IMR-90 (cell line): ENCODE measurements at regions not wholly inside any gene's neighbourhood (a gene's known extent, or its start where the extent isn't known, plus 50 kb on each side); places are given as distances from the start of the nearest gene placed in this dataset.

Source experiments
- MAFK ChIP-seq: IDR thresholded peaks from 2 replicates; pipeline ENCODE4 v1.6.1; 2012; ENCODE audit warnings: low read depth, low read length, improper control_type of control experiment
- MAZ ChIP-seq: IDR thresholded peaks from 2 replicates; pipeline ENCODE4 v1.6.1; 2012; ENCODE audit warnings: low read depth, mild to moderate bottlenecking, low read length, improper control_type of control experiment, moderate library complexity, borderline replicate concordance
- MXI1 ChIP-seq: IDR thresholded peaks from 2 replicates; pipeline ENCODE4 v1.6.1; 2012; ENCODE audit warnings: low read depth, mild to moderate bottlenecking, low read length, moderate library complexity, borderline replicate concordance
- NFE2L2 ChIP-seq: fragments of 150-350 bp; IDR thresholded peaks from 2 replicates; pipeline ENCODE4 v1.6.1; 2016; ENCODE audit warnings: low read depth, mild to moderate bottlenecking, low read length
- POLR2A ChIP-seq: IDR thresholded peaks from 2 replicates; pipeline ENCODE4 v1.6.1; 2012; ENCODE audit warnings: mild to moderate bottlenecking, low read depth, low read length
- RAD21 ChIP-seq: IDR thresholded peaks from 2 replicates; pipeline ENCODE4 v1.6.1; 2012; ENCODE audit warnings: low read length, improper control_type of control experiment
- RCOR1 ChIP-seq: IDR thresholded peaks from 2 replicates; pipeline ENCODE4 v1.6.1; 2012; ENCODE audit warnings: mild to moderate bottlenecking, low read length, improper control_type of control experiment; ENCODE audit not compliant: insufficient replicate concordance
- RFX5 ChIP-seq: IDR thresholded peaks from 2 replicates; pipeline ENCODE4 v1.8.0; 2012; ENCODE audit warnings: low read depth, mild to moderate bottlenecking, low read length, moderate library complexity
- SMC3 ChIP-seq: fragments of 150-350 bp; IDR thresholded peaks from 2 replicates; pipeline ENCODE4 v1.6.1; 2016; ENCODE audit warnings: low read depth, mild to moderate bottlenecking, antibody characterized with exemption, low read length, moderate library complexity
- TF ChIP-seq, protein P1 (sequence below): conservative IDR thresholded peaks from 2 replicates; pipeline ENCODE4 v1.5.1; 2012; ENCODE audit warnings: mild to moderate bottlenecking, low read depth, low read length, improper control_type of control experiment
- TF ChIP-seq, protein P2 (sequence below): fragments of 150-350 bp; IDR thresholded peaks from 2 replicates; pipeline ENCODE4 v1.6.1; 2016; ENCODE audit warnings: low read depth, mild to moderate bottlenecking, low read length, moderate library complexity, borderline replicate concordance

DNA sequence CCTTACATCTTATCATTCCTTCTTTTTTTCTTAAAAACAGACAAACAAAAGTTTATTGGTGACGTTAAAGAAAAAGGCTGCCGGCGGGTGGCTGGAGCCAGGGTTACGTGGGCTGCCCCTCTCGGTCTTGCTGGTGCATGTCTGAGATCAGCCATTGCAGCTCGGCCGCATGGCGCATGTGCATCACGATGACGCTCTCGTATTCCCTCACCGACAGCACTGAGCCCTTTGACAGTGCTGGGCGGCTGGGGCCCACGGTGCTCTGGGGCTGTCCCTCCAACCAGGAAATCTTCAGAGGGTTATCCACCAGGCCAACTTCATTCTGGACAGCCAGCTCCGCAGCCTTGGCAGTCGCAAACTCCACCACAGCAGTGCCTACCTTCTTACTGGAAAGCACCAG, 1081.8 kb upstream of the TMEFF2 start:
- TF ChIP-seq, protein P1, sequence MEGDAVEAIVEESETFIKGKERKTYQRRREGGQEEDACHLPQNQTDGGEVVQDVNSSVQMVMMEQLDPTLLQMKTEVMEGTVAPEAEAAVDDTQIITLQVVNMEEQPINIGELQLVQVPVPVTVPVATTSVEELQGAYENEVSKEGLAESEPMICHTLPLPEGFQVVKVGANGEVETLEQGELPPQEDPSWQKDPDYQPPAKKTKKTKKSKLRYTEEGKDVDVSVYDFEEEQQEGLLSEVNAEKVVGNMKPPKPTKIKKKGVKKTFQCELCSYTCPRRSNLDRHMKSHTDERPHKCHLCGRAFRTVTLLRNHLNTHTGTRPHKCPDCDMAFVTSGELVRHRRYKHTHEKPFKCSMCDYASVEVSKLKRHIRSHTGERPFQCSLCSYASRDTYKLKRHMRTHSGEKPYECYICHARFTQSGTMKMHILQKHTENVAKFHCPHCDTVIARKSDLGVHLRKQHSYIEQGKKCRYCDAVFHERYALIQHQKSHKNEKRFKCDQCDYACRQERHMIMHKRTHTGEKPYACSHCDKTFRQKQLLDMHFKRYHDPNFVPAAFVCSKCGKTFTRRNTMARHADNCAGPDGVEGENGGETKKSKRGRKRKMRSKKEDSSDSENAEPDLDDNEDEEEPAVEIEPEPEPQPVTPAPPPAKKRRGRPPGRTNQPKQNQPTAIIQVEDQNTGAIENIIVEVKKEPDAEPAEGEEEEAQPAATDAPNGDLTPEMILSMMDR: no peak
- TF ChIP-seq NFE2L2 (no peak), RFX5 (no peak), POLR2A (no peak), MXI1 (no peak), SMC3 (no peak), RAD21 (no peak), MAFK (no peak), MAZ (no peak), RCOR1 (no peak)
- TF ChIP-seq, protein P2, sequence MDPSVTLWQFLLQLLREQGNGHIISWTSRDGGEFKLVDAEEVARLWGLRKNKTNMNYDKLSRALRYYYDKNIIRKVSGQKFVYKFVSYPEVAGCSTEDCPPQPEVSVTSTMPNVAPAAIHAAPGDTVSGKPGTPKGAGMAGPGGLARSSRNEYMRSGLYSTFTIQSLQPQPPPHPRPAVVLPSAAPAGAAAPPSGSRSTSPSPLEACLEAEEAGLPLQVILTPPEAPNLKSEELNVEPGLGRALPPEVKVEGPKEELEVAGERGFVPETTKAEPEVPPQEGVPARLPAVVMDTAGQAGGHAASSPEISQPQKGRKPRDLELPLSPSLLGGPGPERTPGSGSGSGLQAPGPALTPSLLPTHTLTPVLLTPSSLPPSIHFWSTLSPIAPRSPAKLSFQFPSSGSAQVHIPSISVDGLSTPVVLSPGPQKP: no peak
